GM12892 (cell line): ENCODE measurements at regions not wholly inside any gene's neighbourhood (a gene's known extent, or its start where the extent isn't known, plus 50 kb on each side); places are given as distances from the start of the nearest gene placed in this dataset.

Experiments used
- POLR2A ChIP-seq: IDR thresholded peaks from 2 replicates; pipeline ENCODE4 v1.6.1; 2011; ENCODE audit warnings: low read depth, low read length, control low read depth
- POLR2AphosphoS5 ChIP-seq: IDR thresholded peaks from 2 replicates; pipeline ENCODE4 v1.6.1; 2011; ENCODE audit warnings: low read depth, low read length, control low read depth
- TAF1 ChIP-seq: IDR thresholded peaks from 2 replicates; pipeline ENCODE4 v1.6.1; 2011; ENCODE audit warnings: low read depth, mild to moderate bottlenecking, control low read depth, low read length, borderline replicate concordance

DNA sequence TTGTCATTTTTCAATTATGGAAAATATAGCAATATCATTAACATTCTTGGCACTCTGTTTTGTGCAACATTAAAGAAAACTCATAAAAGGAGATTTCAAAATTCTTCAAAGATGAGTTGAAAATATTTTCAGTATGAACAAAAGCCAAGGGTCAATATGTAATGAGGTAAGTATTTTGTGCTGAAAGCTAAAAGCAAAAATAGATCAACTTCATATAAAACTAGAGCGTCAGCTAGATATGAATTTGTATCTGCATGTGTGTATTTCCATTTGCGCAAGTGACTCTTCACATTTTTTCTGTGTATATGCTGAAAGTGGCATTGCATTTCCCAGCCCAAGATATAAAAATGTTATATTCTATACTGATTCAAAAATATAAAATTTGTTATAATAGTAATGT lies 492.1 kb upstream of the EYS start:
- no peak for TF ChIP-seq POLR2A
- no peak for TF ChIP-seq POLR2AphosphoS5
- TF ChIP-seq TAF1: no peak
